Endothelial cell of umbilical vein (primary cell): ENCODE measurements at regions not wholly inside any gene's neighbourhood (a gene's known extent, or its start where the extent isn't known, plus 50 kb on each side); places are given as distances from the start of the nearest gene placed in this dataset.

Experiments used
- BruUV-seq: library from RNA; stranded (reverse); fragments of 400-500 nt; replicated peaks from 2 replicates; lab custom pipeline; 2021; lab: Mats Ljungman, UMichigan
- CTCF ChIA-PET: fragments of 300-600, 350-600 bp; sonication (Branson Sonifier 250); formaldehyde crosslinking; loops from one replicate; lab custom pipeline; 2021; ENCODE audit warnings: antibody characterized with exemption, inconsistent platforms; lab: Charles Lee
- POLR2A ChIA-PET: fragments of 300-600, 350-600 bp; sonication (Branson Sonifier 250); formaldehyde crosslinking; loops from one replicate; lab custom pipeline; 2021; ENCODE audit warnings: antibody characterized with exemption, inconsistent platforms; lab: Charles Lee
- DNase-seq: peaks from one replicate; pipeline ENCODE4 v3.0.0-alpha.2; 2011; ENCODE audit warnings: low read depth, low spot score
- FAIRE-seq: peaks from 2 replicates; lab custom pipeline; 2011; peaks lifted over from hg19 to GRCh38; lab: Jason Lieb, UNC
- H2AFZ ChIP-seq: 2 replicates; pipeline ENCODE4 v1.6.0; 2012; ENCODE audit warnings: low read depth, low read length, control low read depth, inconsistent platforms
- H3K27ac ChIP-seq: 2 replicates; pipeline ENCODE4 v1.5.1; 2011; ENCODE audit warnings: low read depth, mild to moderate bottlenecking, control low read depth, low read length, moderate library complexity; ENCODE audit not compliant: insufficient read depth
- H3K27me3 ChIP-seq, 2 experiments: 2 replicates each; pipeline versions ENCODE4 v1.6.0 to v1.6.1; 2011; ENCODE audit warnings: low read length in 2 of 2, mixed read lengths in 1 of 2; ENCODE audit not compliant: control insufficient read depth in 2 of 2, insufficient read depth in 2 of 2
- H3K36me3 ChIP-seq, 2 experiments: 2 replicates in 1 of 2; 3 replicates in 1 of 2; pipeline ENCODE4 v1.5.1; 2011; ENCODE audit warnings: low read length in 2 of 2, mild to moderate bottlenecking in 1 of 2, moderate library complexity in 1 of 2; ENCODE audit not compliant: control insufficient read depth in 2 of 2, insufficient read depth in 2 of 2; ENCODE audit errors: extremely low read depth in 1 of 2
- H3K4me1 ChIP-seq: 3 replicates; pipeline ENCODE4 v1.5.1; 2011; ENCODE audit warnings: mild to moderate bottlenecking, low read length; ENCODE audit not compliant: control insufficient read depth, insufficient read depth; ENCODE audit errors: extremely low read depth
- H3K4me2 ChIP-seq: 2 replicates; pipeline ENCODE4 v1.6.1; 2011; ENCODE audit warnings: low read length, control low read depth, mixed read lengths; ENCODE audit not compliant: insufficient read depth
- H3K4me3 ChIP-seq, 3 experiments: fragments of 200-600 bp in 1 of 3; sonication (generic), shearing (Covaris generic) in 1 of 3; replicated peaks in 1 of 3; 2 replicates each; pipeline ENCODE4 v1.5.1; 2011 to 2016; ENCODE audit warnings: control low read depth in 3 of 3, low read length in 3 of 3, mild to moderate bottlenecking in 2 of 3, inconsistent platforms in 1 of 3, low read depth in 1 of 3, moderate library complexity in 1 of 3; ENCODE audit not compliant: insufficient read depth in 1 of 3
- H3K79me2 ChIP-seq: 2 replicates; pipeline ENCODE4 v1.6.0; 2012; ENCODE audit warnings: low read length, inconsistent platforms; ENCODE audit not compliant: control insufficient read depth, insufficient read depth
- H3K9ac ChIP-seq: replicated peaks from 2 replicates; pipeline ENCODE3; 2011; ENCODE audit warnings: low read length, control low read depth; ENCODE audit not compliant: insufficient read depth; ENCODE audit errors: extremely low read depth
- H3K9me1 ChIP-seq: replicated peaks from 3 replicates; pipeline ENCODE4 v1.6.0; 2011; ENCODE audit warnings: mild to moderate bottlenecking, low read length; ENCODE audit not compliant: control insufficient read depth, insufficient read depth; ENCODE audit errors: extremely low read depth
- H3K9me3 ChIP-seq: replicated peaks from 2 replicates; pipeline ENCODE4 v1.5.1; 2012; ENCODE audit warnings: low read length, inconsistent platforms; ENCODE audit not compliant: control insufficient read depth, insufficient read depth
- H4K20me1 ChIP-seq: replicated peaks from 2 replicates; pipeline ENCODE3; 2011; ENCODE audit warnings: mild to moderate bottlenecking, low read length; ENCODE audit not compliant: control insufficient read depth, insufficient read depth; ENCODE audit errors: extremely low read depth
- FOS ChIP-seq: IDR thresholded peaks from 2 replicates; pipeline ENCODE4 v1.6.1; 2011; ENCODE audit warnings: mild to moderate bottlenecking, low read length, moderate library complexity, borderline replicate concordance; ENCODE audit not compliant: insufficient read depth
- GATA2 ChIP-seq: IDR thresholded peaks from 2 replicates; pipeline ENCODE4 v1.7.0; 2011; ENCODE audit warnings: low read depth, mild to moderate bottlenecking, moderate library complexity, mixed read lengths, low read length; ENCODE audit not compliant: insufficient read length, insufficient read depth
- JUN ChIP-seq: IDR thresholded peaks from 2 replicates; pipeline ENCODE4 v1.6.1; 2011; ENCODE audit warnings: borderline replicate concordance, low read depth; ENCODE audit not compliant: insufficient read length, insufficient read depth
- MYC ChIP-seq: IDR thresholded peaks from one replicate; pipeline ENCODE4 v1.6.1; 2011; ENCODE audit warnings: mild to moderate bottlenecking, low read depth, low read length
- POLR2A ChIP-seq: IDR thresholded peaks from 2 replicates; pipeline ENCODE4 v1.6.1; 2012; ENCODE audit warnings: low read depth, mild to moderate bottlenecking, control low read depth, low read length
- POLR2AphosphoS5 ChIP-seq: IDR thresholded peaks from 2 replicates; pipeline ENCODE4 v1.6.1; 2012; ENCODE audit warnings: low read depth, mild to moderate bottlenecking, control low read depth, low read length, moderate library complexity; ENCODE audit not compliant: insufficient read depth
- dilution Hi-C: fragments of 300-500 bp; cut with MboI; formaldehyde crosslinking; loops from one replicate; pipeline ENCODE4 v1.15.0; 2019; ENCODE audit warnings: low sequenced_read_pairs; ENCODE audit not compliant: extremely low pct_ligation_motif_present
- intact Hi-C: fragments of 100-400 bp; cut with micrococcal nuclease; formaldehyde crosslinking; loops from one replicate; pipeline ENCODE4 v1.10.0; 2022
- TF ChIP-seq, protein P1 (sequence below): IDR thresholded peaks from 2 replicates; pipeline ENCODE4 v1.6.1; 2011; ENCODE audit not compliant: insufficient read depth, insufficient read length
- TF ChIP-seq, protein P2 (sequence below), 2 donors: IDR thresholded peaks; 1 replicate in 1 of 2; 2 replicates in 1 of 2; pipeline ENCODE4 v1.5.1; 2011; ENCODE audit warnings: low read length in 2 of 2, mild to moderate bottlenecking in 2 of 2, moderate library complexity in 2 of 2, control low read depth in 1 of 2, inconsistent platforms in 1 of 2, low read depth in 1 of 2; ENCODE audit not compliant: insufficient read depth in 1 of 2; ENCODE audit errors: extremely low read depth in 1 of 2

DNA sequence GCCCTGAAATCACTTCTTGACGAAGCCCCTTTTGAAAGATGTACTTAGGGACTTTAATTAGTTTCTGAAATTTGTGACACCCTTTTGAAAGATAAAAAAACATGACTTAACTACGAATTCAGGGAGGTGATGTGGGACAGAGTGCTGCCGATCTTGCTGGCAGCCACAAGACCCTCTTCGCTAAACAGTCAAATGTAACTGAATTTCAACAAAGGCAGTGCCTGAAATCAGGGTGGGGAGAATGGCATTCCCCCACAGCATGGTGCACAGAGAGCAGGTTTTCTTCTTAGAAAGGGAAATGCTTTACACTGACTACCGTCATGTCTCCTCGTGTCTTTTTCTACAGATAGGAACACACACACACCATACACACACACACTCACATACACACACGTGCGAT lies 640.2 kb upstream of the POU3F3 start:
- no peaks in the 10 kb centered on the region for H3K9me1 ChIP-seq
- TF ChIP-seq POLR2AphosphoS5 (no peak), POLR2A (no peak), GATA2 (no peak), MYC (no peak), JUN (no peak)
- ChIA-PET POLR2A (no interaction called here), CTCF (no interaction called here)
- H4K20me1 ChIP-seq: no peaks in the 10 kb centered on the region
- dilution Hi-C loops (no loop called here), intact Hi-C loops (no loop called here)
- H3K4me3 ChIP-seq: no peak overlapping the region
- no peak overlapping the region for H3K9ac ChIP-seq
- H3K27me3 ChIP-seq: no peaks in the 10 kb centered on the region
- H3K9me3 ChIP-seq: no peaks in the 10 kb centered on the region
- no peak for FAIRE-seq
- no peak for DNase-seq
- H3K4me2 ChIP-seq: no peak overlapping the region
- BruUV-seq: no TSS peak
- no peaks in the 10 kb centered on the region for H3K36me3 ChIP-seq
- H2AFZ ChIP-seq: no peak overlapping the region
- no peaks in the 10 kb centered on the region for H3K79me2 ChIP-seq
- H3K27ac ChIP-seq: no peak overlapping the region
- H3K4me1 ChIP-seq: no peaks in the 10 kb centered on the region

DNA sequence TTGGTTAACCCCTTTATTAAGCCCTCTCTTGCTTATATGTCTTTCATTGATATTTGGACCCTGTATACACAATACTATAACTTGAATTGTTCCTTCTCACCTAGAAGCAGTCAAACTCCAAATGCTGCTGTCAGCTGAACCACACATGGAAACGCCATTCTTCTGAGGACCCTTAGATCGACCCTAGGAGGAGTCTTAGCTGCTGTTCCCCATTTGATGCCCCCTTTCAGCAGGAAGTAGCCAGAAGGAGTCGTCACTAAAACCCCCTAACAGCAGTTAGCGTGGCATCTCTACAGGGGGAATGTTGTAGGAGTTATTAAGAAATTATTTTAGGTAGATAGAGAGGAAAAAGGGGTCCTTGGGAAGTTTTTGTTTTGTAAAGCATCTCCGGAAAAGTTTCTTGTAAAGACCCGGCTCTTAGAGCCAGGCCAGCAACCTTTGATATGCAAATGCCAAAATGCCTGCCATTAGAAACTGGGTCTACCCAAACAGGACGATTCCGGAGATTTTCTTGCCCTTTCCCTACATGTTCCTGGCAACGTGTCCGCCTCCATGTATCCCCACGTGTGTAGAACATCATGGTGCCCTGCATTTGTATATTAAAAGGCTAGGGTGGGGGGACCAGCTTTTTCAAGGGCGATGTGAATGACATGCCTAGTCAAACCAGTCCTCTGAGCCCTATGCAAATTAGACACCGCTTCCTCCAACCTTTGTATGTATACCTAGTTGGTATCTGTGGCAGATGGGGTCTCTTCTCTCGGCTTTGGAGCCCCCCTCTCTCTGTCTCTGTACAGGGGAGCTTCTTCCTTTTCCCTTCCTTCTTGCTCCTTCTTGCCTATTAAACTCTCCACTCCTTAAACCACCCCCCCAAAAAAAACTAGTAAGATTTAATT lies 638.4 kb upstream of the POU3F3 start:
- POLR2A ChIA-PET: no interaction called here
- H3K9me3 ChIP-seq: peaks cover 2% of the 10 kb centered on the region
- TF ChIP-seq, protein P1, sequence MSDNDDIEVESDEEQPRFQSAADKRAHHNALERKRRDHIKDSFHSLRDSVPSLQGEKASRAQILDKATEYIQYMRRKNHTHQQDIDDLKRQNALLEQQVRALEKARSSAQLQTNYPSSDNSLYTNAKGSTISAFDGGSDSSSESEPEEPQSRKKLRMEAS: no peak
- TF ChIP-seq POLR2AphosphoS5 (no peak), FOS (no peak), JUN (no peak), GATA2 (no peak)
- TF ChIP-seq, protein P2, sequence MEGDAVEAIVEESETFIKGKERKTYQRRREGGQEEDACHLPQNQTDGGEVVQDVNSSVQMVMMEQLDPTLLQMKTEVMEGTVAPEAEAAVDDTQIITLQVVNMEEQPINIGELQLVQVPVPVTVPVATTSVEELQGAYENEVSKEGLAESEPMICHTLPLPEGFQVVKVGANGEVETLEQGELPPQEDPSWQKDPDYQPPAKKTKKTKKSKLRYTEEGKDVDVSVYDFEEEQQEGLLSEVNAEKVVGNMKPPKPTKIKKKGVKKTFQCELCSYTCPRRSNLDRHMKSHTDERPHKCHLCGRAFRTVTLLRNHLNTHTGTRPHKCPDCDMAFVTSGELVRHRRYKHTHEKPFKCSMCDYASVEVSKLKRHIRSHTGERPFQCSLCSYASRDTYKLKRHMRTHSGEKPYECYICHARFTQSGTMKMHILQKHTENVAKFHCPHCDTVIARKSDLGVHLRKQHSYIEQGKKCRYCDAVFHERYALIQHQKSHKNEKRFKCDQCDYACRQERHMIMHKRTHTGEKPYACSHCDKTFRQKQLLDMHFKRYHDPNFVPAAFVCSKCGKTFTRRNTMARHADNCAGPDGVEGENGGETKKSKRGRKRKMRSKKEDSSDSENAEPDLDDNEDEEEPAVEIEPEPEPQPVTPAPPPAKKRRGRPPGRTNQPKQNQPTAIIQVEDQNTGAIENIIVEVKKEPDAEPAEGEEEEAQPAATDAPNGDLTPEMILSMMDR (IDR thresholded peaks at IDR 0.05; ENCODE audit: extremely low read depth in 1 of 2, insufficient read depth in 1 of 2, low read depth in 1 of 2, low read length in 2 of 2): no peak
- dilution Hi-C loops (no loop called here), intact Hi-C loops (no loop called here)
- no peak for DNase-seq
- no peaks in the 10 kb centered on the region for H3K36me3 ChIP-seq
- FAIRE-seq: no peak
- H2AFZ ChIP-seq: no peak overlapping the region
- H3K27me3 ChIP-seq: no peaks in the 10 kb centered on the region
- H3K9me1 ChIP-seq: no peaks in the 10 kb centered on the region
- H3K4me3 ChIP-seq: no peak overlapping the region
- no peaks in the 10 kb centered on the region for H3K4me1 ChIP-seq
- H4K20me1 ChIP-seq: no peaks in the 10 kb centered on the region
- CTCF ChIA-PET: no interaction called here
- no peaks in the 10 kb centered on the region for H3K79me2 ChIP-seq
- no peak overlapping the region for H3K27ac ChIP-seq
- H3K9ac ChIP-seq: no peak overlapping the region
- H3K4me2 ChIP-seq: no peak overlapping the region
- no TSS peak for BruUV-seq
